HG03103 (cell line): ENCODE measurements at regions not wholly inside any gene's neighbourhood (a gene's known extent, or its start where the extent isn't known, plus 50 kb on each side); places are given as distances from the start of the nearest gene placed in this dataset.
"Not testable (repeated sequence)": the region's sequence is repeated elsewhere in the genome, so short reads cannot be mapped to it uniquely, and the experiment has no call there.

Source experiments
- ATAC-seq: cut with Tn5 transposase; IDR thresholded peaks from one replicate; pipeline ENCODE4 v1.9.1; 2021; ENCODE audit warnings: low read depth; ENCODE audit not compliant: unreplicated experiment

GRCh38 chr7:156026603-156027002 is 214.3 kb upstream of the SHH start:
- ATAC-seq = no peak

GRCh38 chr7:156026076-156026600 is 213.9 kb upstream of the SHH start:
- no peak for ATAC-seq

- no peak for ATAC-seq
These were observed 213.4 kb upstream of the SHH start for GRCh38 chr7:156025675-156026074.

- no peak for ATAC-seq
These were observed 211.9 kb upstream of the SHH start for GRCh38 chr7:156024201-156024600.

GRCh38 chr7:156022483-156023459 is 210.5 kb upstream of the SHH start:
- ATAC-seq = no peak

- no peak for ATAC-seq
These were observed 209.2 kb upstream of the SHH start for GRCh38 chr7:156021471-156021870.

- ATAC-seq = no peak
These were observed 208.3 kb upstream of the SHH start for GRCh38 chr7:156020566-156020965.

- no peak for ATAC-seq
These were observed 207.7 kb upstream of the SHH start for GRCh38 chr7:156019776-156020565.

- no peak for ATAC-seq
These were observed 207.0 kb upstream of the SHH start for GRCh38 chr7:156019308-156019707.

GRCh38 chr7:156017916-156018700 is 205.8 kb upstream of the SHH start:
- ATAC-seq = no peak

- no peak for ATAC-seq
These were observed 205.2 kb upstream of the SHH start for GRCh38 chr7:156017431-156017830.

GRCh38 chr7:156015237-156016020 is 203.2 kb upstream of the SHH start:
- no peak for ATAC-seq

- no peak for ATAC-seq
These were observed 202.5 kb upstream of the SHH start for GRCh38 chr7:156014808-156015207.

GRCh38 chr7:156014201-156014600 is 201.9 kb upstream of the SHH start:
- ATAC-seq = no peak

- ATAC-seq = no peak
These were observed 200.1 kb upstream of the SHH start for GRCh38 chr7:156012412-156012811.

GRCh38 chr7:156009569-156009968 is 197.3 kb upstream of the SHH start:
- no peak for ATAC-seq

- ATAC-seq = not testable (repeated sequence)
These were observed 194.6 kb upstream of the SHH start for GRCh38 chr7:156006876-156007275.

- ATAC-seq = no peak
These were observed 193.8 kb upstream of the SHH start for GRCh38 chr7:156006024-156006423.

- no peak for ATAC-seq
These were observed 193.0 kb upstream of the SHH start for GRCh38 chr7:156005202-156005691.
